ENCODE measurements at regions not wholly inside any gene's neighbourhood (a gene's known extent, or its start where the extent isn't known, plus 50 kb on each side); places are given as distances from the start of the nearest gene placed in this dataset.

DNA sequence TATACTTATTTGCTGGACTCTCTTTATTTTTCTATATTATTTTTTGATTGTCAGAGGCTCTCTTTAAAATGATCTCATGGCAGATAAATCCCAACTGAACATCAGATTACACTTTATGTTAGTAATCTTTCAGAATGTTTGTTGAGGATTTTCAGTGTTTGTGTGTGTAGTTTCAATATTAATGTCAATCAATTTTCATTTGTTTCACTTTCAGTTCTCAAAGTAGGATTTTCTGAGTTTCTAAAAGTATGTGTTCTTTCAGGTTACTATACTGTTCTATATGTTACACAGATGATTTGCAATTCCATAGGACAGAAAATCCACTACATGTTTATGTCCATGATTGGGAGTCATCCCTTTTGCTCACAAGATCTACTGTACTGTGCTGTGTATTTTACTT lies 311.9 kb upstream of the POT1 start:
- no peak for DNase-seq (ENCODE audit: low read depth in 2 of 2)
- TF ChIP-seq, protein P1, sequence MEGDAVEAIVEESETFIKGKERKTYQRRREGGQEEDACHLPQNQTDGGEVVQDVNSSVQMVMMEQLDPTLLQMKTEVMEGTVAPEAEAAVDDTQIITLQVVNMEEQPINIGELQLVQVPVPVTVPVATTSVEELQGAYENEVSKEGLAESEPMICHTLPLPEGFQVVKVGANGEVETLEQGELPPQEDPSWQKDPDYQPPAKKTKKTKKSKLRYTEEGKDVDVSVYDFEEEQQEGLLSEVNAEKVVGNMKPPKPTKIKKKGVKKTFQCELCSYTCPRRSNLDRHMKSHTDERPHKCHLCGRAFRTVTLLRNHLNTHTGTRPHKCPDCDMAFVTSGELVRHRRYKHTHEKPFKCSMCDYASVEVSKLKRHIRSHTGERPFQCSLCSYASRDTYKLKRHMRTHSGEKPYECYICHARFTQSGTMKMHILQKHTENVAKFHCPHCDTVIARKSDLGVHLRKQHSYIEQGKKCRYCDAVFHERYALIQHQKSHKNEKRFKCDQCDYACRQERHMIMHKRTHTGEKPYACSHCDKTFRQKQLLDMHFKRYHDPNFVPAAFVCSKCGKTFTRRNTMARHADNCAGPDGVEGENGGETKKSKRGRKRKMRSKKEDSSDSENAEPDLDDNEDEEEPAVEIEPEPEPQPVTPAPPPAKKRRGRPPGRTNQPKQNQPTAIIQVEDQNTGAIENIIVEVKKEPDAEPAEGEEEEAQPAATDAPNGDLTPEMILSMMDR (IDR thresholded peaks at IDR 0.05; ENCODE audit: low read depth, low read length): no peak
- no peak overlapping the region for H3K4me3 ChIP-seq (replicated peaks in 1 of 2; ENCODE audit: low read depth in 2 of 2, low read length in 2 of 2)

DNA sequence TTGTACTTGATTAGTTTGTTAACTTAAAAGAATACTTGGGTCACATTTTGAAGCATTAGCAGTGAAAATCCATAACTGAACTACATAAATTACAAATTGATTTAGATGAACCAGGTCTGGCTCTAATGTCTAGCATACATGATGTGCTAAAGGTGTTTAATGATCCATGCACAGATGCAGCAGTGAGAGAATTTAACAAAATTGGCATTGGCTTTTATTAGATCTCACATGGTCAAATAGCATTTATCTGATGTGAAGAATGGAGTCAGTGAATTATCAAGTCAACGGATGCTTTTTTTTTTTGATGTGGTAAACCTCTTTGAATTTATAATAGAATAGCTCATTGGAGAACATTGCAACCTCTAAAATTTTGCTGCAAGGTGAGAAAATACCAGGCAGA lies 293.0 kb upstream of the POT1 start:
- no peak for DNase-seq (ENCODE audit: low read depth in 2 of 2)
- no peak overlapping the region for H3K4me3 ChIP-seq (replicated peaks in 1 of 2; ENCODE audit: low read depth in 2 of 2, low read length in 2 of 2)
- TF ChIP-seq, protein P1 (IDR thresholded peaks at IDR 0.05; ENCODE audit: low read depth, low read length): no peak

DNA sequence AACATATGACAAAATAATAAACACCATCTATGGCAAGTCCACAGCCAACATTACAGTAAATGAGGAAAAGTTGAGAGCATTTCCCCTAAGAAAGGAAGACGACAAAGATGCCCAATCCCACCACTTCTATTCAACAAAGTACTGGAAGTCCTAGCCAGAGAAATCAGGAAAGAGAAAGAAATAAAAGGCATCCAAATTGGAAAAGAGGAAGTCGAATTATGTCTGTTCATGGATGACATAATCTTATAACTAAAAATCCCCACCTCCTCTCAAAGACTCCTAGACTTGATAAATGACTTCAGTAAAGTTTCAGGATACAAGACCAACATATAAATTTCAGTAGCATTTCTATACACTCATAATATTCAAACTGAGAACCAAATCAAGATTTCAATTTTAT lies 288.5 kb upstream of the POT1 start:
- no peak overlapping the region for H3K4me3 ChIP-seq (replicated peaks in 1 of 2; ENCODE audit: low read depth in 2 of 2, low read length in 2 of 2)
- no peak for DNase-seq (ENCODE audit: low read depth in 2 of 2)
- TF ChIP-seq, protein P1 (IDR thresholded peaks at IDR 0.05; ENCODE audit: low read depth, low read length): no peak

DNA sequence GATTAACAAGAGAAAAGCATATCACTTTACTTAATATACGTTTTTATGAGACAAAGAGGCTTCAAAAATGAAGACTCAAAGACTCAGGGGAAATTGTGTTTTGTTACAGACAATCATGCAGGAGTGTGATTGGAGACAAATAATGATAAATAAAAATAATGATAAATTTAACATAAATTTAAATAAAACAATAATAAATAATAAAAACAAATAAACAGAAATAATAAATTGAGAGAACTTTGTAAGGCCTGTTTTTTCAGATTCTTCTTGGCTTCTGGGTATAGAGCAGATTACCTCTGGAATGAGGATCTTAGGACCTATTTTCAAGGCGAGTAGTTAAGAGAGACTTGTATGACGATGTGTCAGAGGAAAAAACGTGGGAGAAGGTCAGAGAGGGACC lies 271.4 kb upstream of the POT1 start:
- no peak for DNase-seq (ENCODE audit: low read depth in 2 of 2)
- TF ChIP-seq, protein P1 (IDR thresholded peaks at IDR 0.05; ENCODE audit: low read depth, low read length): no peak
- H3K4me3 ChIP-seq (replicated peaks in 1 of 2; ENCODE audit: low read depth in 2 of 2, low read length in 2 of 2): no peak overlapping the region

DNA sequence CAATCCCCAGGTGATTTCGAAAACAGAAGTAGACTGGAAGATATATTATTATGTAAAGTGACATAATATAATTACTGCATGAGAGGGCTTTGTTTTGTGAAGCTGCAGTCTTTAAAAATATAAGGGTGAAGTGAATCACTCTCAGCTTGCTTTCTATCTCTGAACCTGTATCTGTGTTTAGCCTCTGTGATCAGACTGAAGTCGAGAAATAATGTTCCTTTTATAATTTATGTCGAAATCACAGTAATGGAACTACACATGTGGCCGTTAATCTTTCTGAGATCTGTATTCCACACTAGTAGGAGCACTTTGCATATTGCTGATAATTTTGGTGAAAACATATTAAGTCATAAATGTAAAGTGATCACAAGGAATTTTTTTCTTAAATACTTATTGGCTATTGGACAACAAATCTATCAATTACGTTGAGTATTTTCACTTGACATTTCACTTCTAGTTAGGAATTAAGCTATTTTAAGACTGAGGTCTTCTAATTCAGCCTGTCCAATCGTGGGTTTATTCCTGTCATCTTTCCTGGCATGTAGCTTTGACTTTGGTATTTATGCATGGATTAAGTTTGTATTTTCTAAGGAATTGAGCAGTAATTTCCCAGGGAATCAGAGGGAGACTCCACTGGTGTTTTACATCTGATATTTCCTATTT lies 268.2 kb upstream of the POT1 start:
- no peak for DNase-seq (ENCODE audit: low read depth in 2 of 2)
- no peak overlapping the region for H3K4me3 ChIP-seq (replicated peaks in 1 of 2; ENCODE audit: low read depth in 2 of 2, low read length in 2 of 2)
- TF ChIP-seq, protein P1 (IDR thresholded peaks at IDR 0.05; ENCODE audit: low read depth, low read length): no peak

DNA sequence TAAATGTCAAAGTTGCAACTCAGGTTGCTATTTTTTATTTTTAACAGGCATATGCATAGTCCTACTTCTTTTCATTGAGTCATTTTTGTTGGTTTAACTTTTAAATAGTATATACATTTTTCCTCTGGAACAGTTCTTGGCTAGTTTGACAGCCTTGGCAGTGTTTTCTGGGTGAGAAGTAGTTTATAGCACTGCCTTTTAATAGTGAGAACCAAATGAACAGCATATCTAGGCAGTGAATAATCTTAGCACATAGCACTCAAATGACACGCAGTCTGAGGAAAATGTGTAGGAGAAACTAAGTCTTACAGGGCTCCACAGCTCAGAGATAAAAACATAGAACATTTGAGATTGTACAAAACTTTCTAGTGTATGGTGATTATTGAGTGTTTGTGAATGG lies 265.5 kb upstream of the POT1 start:
- TF ChIP-seq, protein P1 (IDR thresholded peaks at IDR 0.05; ENCODE audit: low read depth, low read length): no peak
- peak in 1 of 2 donors; percentile 14 for DNase-seq (ENCODE audit: low read depth in 2 of 2)
- no peak overlapping the region for H3K4me3 ChIP-seq (replicated peaks in 1 of 2; ENCODE audit: low read depth in 2 of 2, low read length in 2 of 2)

DNA sequence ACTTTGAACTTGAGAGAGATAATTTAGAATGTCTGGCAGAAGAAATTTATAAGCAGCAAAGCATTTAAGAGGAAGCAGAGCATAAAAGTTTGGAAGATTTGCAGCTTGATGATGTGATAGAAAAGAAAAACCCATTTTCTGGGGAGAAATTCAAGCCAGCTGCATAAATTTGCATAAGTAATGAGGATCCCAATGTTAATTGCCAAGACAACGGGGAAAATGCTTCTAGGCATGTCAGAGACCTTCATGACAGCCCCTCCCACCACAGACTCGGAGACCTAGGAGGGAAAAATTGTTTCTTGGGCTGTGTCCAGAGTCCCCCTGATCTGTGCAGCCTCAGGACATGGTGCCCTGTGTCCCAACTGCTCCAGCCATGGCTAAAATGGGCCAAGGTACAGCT lies 263.6 kb upstream of the POT1 start:
- no peak for DNase-seq (ENCODE audit: low read depth in 2 of 2)
- TF ChIP-seq, protein P1 (IDR thresholded peaks at IDR 0.05; ENCODE audit: low read depth, low read length): no peak
- H3K4me3 ChIP-seq (replicated peaks in 1 of 2; ENCODE audit: low read depth in 2 of 2, low read length in 2 of 2): no peak overlapping the region

All from cardiac fibroblast (primary cell).